HG02588 (cell line): ENCODE measurements at regions not wholly inside any gene's neighbourhood (a gene's known extent, or its start where the extent isn't known, plus 50 kb on each side); places are given as distances from the start of the nearest gene placed in this dataset.
A peak's percentile ranks its signal among the peaks of the same experiment; 100 is the strongest.

Experiments
- ATAC-seq: cut with Tn5 transposase; IDR thresholded peaks from one replicate; pipeline ENCODE4 v1.9.1; 2021; ENCODE audit warnings: mild to moderate bottlenecking, moderate library complexity; ENCODE audit not compliant: unreplicated experiment

DNA sequence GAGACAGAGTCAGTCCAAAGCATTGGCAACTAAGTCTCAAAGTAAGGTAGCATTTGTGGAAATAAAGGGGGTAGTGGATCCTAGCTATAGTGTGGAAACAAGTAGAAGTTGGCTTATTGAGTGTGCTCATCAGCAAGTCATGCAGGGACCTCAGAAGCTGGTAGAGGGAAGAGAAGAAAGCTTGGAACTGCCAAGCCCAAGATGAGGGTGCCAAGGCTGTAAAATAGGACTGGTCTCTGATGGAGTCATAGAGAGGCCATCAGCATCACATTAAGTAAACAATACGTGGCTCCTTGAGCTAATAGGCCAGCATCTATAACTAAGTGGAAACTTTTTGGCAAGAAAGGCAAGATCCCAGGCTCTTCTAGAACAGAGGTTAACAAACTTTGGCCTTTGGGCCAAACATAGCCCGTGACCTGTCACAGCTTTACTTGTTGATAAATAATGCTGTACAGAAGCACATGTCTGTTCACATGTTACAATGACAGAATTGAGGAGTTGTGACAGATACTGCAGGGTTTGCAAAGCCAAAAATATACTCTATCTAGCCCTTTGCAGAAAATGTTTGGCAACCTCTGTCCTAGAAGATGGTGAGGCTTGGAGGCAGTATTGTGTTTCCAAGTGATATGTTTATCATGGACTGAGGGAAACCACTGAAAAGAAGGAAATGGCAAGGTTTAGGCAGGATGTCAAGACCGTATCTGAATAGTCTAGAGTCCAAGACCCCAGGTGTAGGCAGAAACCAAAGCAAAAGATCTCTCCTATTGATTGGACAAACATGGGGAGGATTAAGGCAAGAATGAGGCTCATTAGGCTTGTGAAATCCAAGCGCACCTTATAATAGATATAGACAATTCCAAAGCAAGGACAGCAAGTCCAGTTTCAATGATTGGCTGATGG is 62.5 kb upstream of the CD44 start:
- ATAC-seq = no peak

DNA sequence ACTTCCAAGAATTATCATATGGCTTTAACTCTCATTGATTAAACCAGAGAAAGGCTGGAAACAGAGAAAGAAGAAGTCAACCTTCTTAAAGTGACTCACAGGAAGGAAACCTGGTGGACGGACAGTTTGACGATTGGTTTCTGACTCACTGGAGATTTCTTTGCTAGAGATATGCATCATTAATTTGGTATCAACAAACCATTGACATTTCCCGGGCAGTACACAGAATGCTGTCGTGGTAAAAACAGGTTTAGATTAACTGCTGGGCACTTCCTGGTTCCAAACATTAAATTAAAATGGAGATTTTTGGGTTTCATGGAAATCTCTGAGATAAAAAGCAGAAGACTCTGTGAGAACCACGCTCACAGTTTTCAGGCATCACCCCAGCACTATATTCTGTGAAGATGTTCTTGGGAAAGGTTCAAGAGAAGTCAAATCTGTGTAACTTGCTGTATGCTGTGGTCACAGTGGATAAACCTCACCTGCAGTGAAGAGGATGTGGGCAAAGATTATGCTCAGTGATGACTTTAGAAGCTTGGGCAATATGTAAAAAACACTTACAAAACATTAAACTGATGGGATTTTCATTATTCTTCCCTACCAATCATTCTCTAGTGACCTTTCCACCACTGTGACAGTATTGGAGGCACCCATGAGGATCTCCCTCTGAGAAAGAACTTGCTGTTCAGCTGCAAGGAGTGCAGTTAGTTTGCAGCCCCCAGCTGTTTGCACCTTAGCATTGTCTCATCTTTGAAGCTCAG is 61.1 kb upstream of the CD44 start:
- peak; percentile 43 for ATAC-seq

DNA sequence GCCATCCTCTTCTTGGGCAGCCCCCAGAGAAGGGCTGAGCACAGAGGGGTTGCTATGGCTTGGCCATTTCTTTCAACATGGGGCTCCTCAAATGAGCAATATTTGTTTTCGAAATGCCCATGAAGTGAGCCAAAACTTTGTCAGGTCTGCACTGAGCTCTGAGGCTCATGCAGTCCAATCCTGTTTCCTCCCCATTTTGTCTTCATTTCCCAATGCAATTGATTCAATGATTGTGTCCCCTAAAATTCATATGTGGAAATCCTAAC is 60.6 kb upstream of the CD44 start:
- no peak for ATAC-seq

DNA sequence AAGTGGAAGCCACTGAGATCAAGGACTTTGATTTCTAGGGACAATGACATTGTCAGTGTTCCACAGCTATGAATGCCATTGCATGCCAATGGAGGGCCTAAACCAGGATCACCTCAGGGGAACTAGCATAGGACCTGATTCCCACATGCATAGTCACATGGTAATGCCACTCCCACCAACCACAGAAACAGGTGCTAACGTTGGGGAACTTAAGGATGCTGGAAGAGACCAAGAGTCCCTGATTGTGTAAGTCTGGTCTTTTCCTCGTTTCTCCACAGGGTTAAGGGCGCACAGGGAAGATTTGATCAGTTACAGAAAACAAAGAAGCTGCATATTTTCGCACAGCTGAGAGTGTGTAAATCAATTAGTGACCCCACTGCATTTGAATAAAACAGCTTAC is 59.4 kb upstream of the CD44 start:
- no peak for ATAC-seq

DNA sequence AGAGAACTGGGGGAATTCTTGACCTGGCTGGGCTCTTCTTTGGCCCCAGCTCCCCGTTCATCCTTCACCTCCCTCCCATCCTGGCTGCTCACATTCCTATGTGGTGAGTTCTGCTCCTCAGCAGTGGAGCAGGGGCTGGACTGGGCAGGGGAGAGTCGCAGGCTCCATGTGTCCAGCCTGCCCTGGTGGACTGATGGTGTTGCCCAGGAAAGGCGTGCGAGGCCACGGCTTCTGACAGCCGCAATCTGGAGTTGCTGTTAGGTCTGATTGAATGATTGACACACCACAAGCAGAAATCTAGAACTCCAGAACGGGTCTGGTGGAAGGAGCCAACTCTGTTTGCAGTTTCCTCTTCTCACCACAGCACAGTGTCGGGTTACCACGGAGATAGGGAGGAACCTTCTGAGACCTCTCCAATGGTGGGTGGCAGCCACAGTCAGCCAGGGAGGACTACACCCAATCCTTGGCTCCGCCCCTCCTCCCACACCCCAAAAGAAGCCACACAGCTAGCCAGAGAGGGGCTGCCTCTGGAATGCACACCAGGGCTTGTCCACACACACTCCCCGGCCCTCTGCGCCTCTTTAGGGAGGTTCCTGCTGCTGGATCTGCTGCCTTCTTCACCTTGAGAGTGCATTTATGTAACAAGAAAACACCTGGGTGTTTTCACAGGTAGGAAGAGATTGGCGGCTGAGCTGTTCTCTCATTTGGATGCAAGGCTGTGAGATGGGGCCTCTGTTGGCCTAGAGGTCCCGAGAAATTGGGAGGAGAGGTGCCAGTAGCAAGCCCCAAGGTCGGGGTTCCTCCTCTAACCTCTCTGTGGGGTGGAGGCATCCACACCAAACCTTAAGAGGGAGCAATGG is 56.4 kb upstream of the CD44 start:
- ATAC-seq = peak; percentile 71

DNA sequence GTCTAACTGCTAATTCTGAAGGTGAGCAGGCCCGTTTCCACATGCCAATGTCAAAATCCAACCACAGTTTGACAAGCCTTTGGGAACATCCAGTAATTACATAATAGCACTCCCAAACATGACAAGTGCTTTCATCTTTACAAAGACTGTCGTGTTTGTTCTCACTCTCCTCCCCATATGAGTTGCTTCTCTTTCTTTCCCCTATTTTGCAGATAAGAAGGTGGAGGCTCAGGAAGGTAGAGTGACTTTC is 55.9 kb upstream of the CD44 start:
- no peak for ATAC-seq

DNA sequence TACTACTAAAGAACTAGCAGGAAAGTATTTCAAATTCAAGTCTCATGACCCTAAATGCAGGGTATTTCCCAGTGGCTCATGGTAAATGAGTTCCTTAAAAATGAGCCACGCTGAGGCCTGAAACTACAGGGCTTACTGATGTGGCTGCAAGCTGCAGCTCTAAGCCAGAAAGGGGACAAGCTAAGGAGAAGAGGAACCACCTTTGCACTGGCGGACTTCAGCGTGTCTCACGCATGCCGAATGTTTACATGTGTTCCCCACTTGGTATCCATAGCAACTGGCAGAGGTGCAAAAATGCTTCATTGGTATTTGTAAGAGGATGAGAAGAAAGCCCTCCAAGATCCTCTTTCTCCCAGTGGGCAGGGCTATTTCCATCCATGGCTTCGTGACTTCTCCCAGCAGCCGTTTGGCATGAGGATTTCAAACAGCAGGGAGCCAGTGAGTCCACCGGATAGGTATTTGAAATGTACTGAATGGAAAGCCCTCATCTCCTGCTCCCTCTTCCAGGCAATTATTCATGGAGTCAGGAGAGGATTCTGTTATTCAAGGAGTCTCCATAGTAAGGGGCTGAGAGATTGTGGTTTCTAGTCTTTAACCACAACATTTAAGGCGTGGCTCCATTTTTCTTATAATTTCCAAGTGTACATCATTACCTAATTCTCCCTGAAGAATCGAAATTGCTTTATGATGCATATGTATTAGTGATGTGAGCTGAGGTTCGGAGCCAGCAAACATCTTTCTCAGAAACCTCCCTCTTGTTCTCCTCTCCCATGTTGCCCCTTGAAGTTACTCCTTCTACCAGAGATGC is 55.3 kb upstream of the CD44 start:
- peak; percentile 64 for ATAC-seq

DNA sequence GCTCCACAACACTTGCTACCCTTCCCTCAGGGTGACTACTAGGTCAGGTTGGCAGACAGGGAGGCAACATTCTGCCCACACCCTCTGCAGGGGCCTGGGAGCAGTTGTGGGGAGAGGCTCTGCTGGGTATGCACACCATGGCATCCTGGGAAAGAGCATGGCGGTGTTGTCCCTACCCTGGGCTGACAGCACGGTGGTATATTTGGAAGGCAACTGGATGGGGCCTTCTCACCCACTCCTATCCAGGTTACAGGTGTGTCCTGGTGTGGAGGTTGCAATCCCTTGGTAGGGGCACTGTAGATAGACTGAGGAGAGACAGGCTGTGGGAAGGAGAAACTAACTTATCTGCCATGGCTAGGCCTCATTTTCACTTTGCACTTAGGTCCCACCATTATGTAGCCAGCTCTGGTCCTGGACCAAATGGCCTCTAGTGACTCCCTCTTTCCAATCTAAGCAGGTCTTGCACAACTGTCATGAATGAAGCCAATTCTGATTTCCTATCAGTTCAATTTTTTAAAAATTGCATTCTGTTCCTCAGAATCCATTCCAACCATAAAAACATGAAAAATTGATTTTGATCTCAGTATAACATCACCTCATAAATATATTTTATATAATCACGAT is 54.0 kb upstream of the CD44 start:
- ATAC-seq = no peak

DNA sequence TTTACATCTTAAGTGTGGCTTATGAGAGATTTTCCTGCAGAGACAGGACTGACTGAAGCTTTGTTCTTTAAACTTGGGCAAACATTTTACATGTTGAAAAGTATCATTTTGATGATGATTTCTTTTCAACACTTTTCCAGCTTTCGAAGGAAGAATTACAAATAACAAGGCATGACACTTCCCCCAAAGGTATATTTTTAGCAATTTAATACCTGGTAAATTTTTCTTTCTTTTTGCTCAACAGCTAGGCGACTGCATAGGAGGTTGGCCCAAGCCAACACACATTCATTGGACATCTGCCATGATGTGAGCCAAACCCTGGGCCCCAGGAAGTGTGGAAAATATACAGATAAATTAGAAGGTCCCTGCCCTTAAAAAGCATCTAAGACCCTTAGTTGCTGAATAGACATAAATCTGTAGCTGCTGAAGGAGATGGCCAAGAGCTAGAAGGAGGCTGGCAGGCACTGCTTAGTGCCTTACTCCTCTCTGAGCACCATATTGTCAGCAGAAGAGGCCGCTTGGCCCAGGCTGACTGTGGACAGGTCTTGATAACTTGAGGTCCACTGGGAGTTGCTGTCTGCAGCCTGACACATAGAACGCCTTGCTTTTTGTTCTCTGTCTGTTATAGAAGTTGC is 53.3 kb upstream of the CD44 start:
- ATAC-seq = no peak

DNA sequence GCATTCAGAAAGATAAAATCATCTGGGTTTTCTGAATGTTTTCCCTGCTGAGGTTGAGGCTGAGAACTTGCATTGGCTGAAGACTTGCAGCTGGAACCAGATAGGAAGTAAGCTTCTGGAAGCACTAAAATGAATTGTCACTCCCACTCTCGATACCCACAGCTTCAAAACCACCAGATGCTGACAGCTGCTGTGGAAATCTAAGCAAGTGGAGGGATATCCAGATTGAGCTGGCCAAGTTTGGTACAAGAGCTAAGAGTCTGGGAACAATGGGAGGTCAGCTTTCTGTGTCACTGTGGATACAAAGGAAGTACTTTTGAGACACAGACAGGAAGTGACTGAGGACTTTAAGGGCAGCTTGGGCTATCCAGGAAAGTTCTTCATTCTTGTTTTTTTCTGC is 51.3 kb upstream of the CD44 start:
- ATAC-seq = no peak

DNA sequence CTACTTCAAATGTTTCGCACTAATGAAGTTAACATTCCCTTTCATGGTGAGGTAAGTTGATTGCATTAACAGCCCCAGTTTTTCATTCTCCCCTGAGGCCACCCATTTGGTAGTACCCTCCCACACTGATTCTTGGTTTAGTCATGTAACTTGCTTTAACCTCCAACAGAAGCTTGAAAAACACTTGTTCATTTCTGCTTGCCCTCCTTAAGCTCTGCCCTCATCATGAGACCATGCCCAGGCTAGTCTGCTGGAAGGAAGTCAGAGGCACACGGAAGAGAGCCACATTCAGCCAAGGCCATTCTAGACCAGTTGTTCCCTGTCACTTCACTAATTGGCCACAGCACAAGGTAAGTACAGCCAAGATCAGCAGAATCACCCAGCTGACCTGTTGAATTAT is 50.7 kb upstream of the CD44 start:
- no peak for ATAC-seq

DNA sequence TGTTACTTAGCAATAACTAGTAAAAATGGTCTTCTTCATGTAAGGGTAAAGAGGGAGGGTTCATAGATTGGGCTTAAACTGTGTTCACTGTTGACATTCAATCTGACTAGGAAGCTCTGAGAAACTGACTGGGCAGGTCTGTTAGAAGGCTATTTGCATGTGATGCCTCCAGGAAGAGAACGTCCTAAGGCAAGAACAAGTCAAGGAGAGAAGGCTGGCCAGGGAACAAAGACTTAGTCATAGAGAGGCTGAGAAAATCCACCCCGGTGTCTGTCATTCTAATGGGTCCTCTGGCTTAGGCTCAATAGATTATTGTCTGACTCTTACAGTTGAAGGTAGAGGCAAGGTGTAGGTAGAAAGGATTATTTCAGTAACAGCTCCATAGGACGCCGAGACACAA is 50.3 kb upstream of the CD44 start:
- ATAC-seq = no peak
